ENCODE measurements at regions not wholly inside any gene's neighbourhood (a gene's known extent, or its start where the extent isn't known, plus 50 kb on each side); places are given as distances from the start of the nearest gene placed in this dataset.

GRCh38 chr16:5504064-5504781 is 406.6 kb upstream of the EEF2KMT start:
- CTCF ChIA-PET, result interaction anchor here (0.6 kb wide), 1 partner anchor 606 kb away, joined by 6 read pairs; no protein-coding TSS in a partner anchor
- DNase-seq (ENCODE audit: low spot score), result no peak
- POLR2A ChIA-PET (ENCODE audit: low non-redundant PET), result no interaction called here
- TF ChIP-seq, protein P1, sequence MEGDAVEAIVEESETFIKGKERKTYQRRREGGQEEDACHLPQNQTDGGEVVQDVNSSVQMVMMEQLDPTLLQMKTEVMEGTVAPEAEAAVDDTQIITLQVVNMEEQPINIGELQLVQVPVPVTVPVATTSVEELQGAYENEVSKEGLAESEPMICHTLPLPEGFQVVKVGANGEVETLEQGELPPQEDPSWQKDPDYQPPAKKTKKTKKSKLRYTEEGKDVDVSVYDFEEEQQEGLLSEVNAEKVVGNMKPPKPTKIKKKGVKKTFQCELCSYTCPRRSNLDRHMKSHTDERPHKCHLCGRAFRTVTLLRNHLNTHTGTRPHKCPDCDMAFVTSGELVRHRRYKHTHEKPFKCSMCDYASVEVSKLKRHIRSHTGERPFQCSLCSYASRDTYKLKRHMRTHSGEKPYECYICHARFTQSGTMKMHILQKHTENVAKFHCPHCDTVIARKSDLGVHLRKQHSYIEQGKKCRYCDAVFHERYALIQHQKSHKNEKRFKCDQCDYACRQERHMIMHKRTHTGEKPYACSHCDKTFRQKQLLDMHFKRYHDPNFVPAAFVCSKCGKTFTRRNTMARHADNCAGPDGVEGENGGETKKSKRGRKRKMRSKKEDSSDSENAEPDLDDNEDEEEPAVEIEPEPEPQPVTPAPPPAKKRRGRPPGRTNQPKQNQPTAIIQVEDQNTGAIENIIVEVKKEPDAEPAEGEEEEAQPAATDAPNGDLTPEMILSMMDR (conservative IDR thresholded peaks at IDR 0.05; ENCODE audit: low read depth), result no peak
- no peak overlapping the region for H3K27ac ChIP-seq

DNA sequence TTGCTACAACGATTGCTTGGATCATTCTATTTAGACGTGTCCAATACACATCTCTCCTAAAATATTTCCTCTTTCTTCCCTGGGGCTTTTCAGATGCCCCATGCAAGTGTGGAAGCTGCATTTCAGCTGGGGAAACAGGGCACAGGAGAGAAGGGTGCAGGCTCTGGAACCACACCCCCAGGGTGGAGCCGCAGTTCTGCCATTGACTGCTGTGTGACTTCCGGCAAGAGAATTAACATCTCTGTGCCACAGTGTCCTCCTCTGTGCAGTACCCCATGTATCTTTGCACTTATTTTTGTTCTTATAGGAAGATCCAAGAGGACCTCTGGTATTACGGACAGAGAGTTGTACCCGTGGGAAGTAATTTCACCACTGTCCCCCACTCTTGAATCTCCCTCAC is 405.3 kb upstream of the EEF2KMT start:
- TF ChIP-seq, protein P1 (conservative IDR thresholded peaks at IDR 0.05; ENCODE audit: low read depth), result no peak
- no peak for DNase-seq (ENCODE audit: low spot score)
- H3K27ac ChIP-seq, result no peak overlapping the region
- POLR2A ChIA-PET (ENCODE audit: low non-redundant PET), result no interaction called here
- CTCF ChIA-PET, result no interaction called here

GRCh38 chr16:5502467-5502869 is 404.9 kb upstream of the EEF2KMT start:
- no peak overlapping the region for H3K27ac ChIP-seq
- TF ChIP-seq, protein P1 (conservative IDR thresholded peaks at IDR 0.05; ENCODE audit: low read depth), result no peak
- CTCF ChIA-PET, result no interaction called here
- DNase-seq (ENCODE audit: low spot score), result no peak
- POLR2A ChIA-PET (ENCODE audit: low non-redundant PET), result no interaction called here

- no peak overlapping the region for H3K27ac ChIP-seq
- TF ChIP-seq, protein P1 (conservative IDR thresholded peaks at IDR 0.05; ENCODE audit: low read depth), result no peak
- ChIA-PET CTCF (no interaction called here), POLR2A (ENCODE audit: low non-redundant PET) (no interaction called here)
- DNase-seq (ENCODE audit: low spot score), result no peak
Observed at GRCh38 chr16:5500526-5500925, 402.9 kb upstream of the EEF2KMT start.

DNA sequence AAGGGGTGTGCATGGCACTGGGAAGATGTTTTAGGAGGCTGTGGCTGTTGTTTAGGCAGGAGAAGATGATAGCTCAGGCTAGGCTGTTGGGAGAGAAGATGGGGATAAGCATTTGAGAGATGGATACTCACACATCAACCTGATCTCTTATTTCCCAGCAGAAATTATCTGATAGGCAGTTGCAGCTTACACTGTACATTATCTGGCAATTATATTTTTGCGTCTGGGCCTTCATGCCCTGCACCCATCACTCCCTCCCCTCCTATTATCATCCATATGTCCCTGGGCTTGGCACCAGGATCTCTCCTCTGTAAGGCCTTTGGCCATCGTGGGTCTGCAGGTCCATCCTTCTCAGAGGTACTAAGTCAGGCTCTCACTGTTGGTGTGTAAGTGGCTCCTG is 401.0 kb upstream of the EEF2KMT start:
- H3K27ac ChIP-seq, result no peak overlapping the region
- no peak for DNase-seq (ENCODE audit: low spot score)
- TF ChIP-seq, protein P1 (conservative IDR thresholded peaks at IDR 0.05; ENCODE audit: low read depth), result no peak
- POLR2A ChIA-PET (ENCODE audit: low non-redundant PET), result no interaction called here
- CTCF ChIA-PET, result interaction anchor here (0.5 kb wide), 1 partner anchor 136 kb away, joined by 5 read pairs; no protein-coding TSS in a partner anchor

- TF ChIP-seq, protein P1 (conservative IDR thresholded peaks at IDR 0.05; ENCODE audit: low read depth), result no peak
- ChIA-PET CTCF (interaction anchor here (0.7 kb wide), 1 partner anchor 537 kb away, joined by 3 read pairs; no protein-coding TSS in a partner anchor), POLR2A (ENCODE audit: low non-redundant PET) (no interaction called here)
- no peak for DNase-seq (ENCODE audit: low spot score)
- no peak overlapping the region for H3K27ac ChIP-seq
Observed at GRCh38 chr16:5496013-5496412, 398.4 kb upstream of the EEF2KMT start.

All from RWPE1 (cell line).